Lower leg skin (tissue), 3 donors: ENCODE measurements at regions not wholly inside any gene's neighbourhood (a gene's known extent, or its start where the extent isn't known, plus 50 kb on each side); places are given as distances from the start of the nearest gene placed in this dataset.

Experiments used
- POLR2A ChIP-seq, 2 donors: fragments of 450-650 bp; IDR thresholded peaks; one replicate each; pipeline ENCODE4 v1.6.1; 2016 to 2017; ENCODE audit warnings: antibody characterized with exemption in 2 of 2, mild to moderate bottlenecking in 1 of 2, moderate library complexity in 1 of 2
- TF ChIP-seq, protein P1 (sequence below), 3 donors: fragments of 450-650 bp; IDR thresholded peaks; one replicate each; pipeline ENCODE4 v1.5.1; 2016; ENCODE audit warnings: antibody characterized with exemption in 3 of 3, mild to moderate bottlenecking in 3 of 3, moderate library complexity in 2 of 3

GRCh38 chr9:12554636-12555035 lies 138.5 kb upstream of the TYRP1 start:
- TF ChIP-seq POLR2A (IDR thresholded peaks at IDR 0.05) = no peak
- TF ChIP-seq, protein P1, sequence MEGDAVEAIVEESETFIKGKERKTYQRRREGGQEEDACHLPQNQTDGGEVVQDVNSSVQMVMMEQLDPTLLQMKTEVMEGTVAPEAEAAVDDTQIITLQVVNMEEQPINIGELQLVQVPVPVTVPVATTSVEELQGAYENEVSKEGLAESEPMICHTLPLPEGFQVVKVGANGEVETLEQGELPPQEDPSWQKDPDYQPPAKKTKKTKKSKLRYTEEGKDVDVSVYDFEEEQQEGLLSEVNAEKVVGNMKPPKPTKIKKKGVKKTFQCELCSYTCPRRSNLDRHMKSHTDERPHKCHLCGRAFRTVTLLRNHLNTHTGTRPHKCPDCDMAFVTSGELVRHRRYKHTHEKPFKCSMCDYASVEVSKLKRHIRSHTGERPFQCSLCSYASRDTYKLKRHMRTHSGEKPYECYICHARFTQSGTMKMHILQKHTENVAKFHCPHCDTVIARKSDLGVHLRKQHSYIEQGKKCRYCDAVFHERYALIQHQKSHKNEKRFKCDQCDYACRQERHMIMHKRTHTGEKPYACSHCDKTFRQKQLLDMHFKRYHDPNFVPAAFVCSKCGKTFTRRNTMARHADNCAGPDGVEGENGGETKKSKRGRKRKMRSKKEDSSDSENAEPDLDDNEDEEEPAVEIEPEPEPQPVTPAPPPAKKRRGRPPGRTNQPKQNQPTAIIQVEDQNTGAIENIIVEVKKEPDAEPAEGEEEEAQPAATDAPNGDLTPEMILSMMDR (IDR thresholded peaks at IDR 0.05) = no peak
